Progenitor cell of endocrine pancreas (in vitro differentiated cells): ENCODE measurements at regions not wholly inside any gene's neighbourhood (a gene's known extent, or its start where the extent isn't known, plus 50 kb on each side); places are given as distances from the start of the nearest gene placed in this dataset.
A peak's percentile ranks its signal among the peaks of the same experiment; 100 is the strongest.

Experiments used
- DNase-seq: peaks from one replicate; pipeline ENCODE4 v3.0.0; 2021; ENCODE audit warnings: low spot score; ENCODE audit not compliant: unreplicated experiment
- H3K27ac Mint-ChIP-seq: 2 replicates; pipeline ENCODE4 v1.8.0; 2021; ENCODE audit warnings: mild to moderate bottlenecking, moderate library complexity, mixed read lengths
- H3K27me3 Mint-ChIP-seq: 2 replicates; pipeline ENCODE4 v1.8.0; 2021; ENCODE audit warnings: mixed read lengths
- H3K36me3 Mint-ChIP-seq: 2 replicates; pipeline ENCODE4 v1.8.0; 2022; ENCODE audit warnings: mixed read lengths; ENCODE audit not compliant: insufficient read depth
- H3K4me1 Mint-ChIP-seq: 2 replicates; pipeline ENCODE4 v1.8.0; 2021; ENCODE audit warnings: low read depth, mixed read lengths
- H3K4me3 Mint-ChIP-seq: 2 replicates; pipeline ENCODE4 v1.8.0; 2021; ENCODE audit warnings: low read depth, mild to moderate bottlenecking, moderate library complexity, mixed read lengths
- H3K9me3 Mint-ChIP-seq: 2 replicates; pipeline ENCODE4 v1.8.0; 2021; ENCODE audit warnings: low read depth, mixed read lengths
- TF ChIP-seq, protein P1 (sequence below): fragments of 200-600 bp; sonication (generic); IDR thresholded peaks from one replicate; pipeline ENCODE4 v1.5.0; 2021; ENCODE audit warnings: antibody characterized with exemption, mild to moderate bottlenecking; ENCODE audit not compliant: unreplicated experiment

DNA sequence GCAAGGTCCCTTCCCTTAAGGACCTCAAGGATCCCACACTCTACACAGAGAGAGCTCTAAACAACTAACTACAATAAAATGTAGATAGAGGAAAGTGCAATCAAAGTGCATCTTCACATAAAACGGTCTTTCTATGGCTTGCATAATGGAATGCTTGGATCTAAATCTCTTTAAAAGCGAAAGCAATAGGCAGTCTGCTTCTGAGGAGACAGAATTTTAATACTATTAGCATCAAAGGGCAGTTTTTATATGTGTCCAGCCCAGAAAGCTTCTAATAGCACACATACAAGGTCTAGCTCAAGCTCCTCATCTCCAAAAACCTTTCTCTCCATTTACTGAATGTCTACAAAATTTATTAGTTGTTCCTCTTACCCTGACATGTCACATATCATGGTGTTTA, 101.5 kb upstream of the C1GALT1 start:
- peaks cover 5% of the 10 kb centered on the region for H3K9me3 Mint-ChIP-seq
- no peaks in the 10 kb centered on the region for H3K27me3 Mint-ChIP-seq

DNA sequence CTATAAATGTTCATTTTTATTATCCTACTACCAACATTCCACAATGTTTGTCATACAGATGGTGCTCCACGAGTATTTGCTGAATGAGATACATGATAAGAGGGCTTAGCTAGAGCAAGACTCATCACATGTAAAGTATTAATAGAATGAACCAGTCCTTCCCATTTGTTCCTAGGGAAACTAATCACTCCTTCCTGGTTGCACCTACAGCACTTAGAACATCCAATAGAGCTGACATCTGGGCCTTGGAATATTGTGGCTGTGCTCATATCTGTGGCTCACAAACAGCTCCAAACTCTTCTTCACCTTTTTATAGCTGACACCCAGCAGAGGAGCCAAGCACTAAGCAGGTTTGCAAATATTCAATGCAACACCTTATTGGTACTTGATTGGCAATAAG, 91.9 kb upstream of the C1GALT1 start:
- Mint-ChIP-seq H3K9me3 (peaks cover 23% of the 10 kb centered on the region), H3K27me3 (no peaks in the 10 kb centered on the region), H3K36me3 (peaks cover 10% of the 10 kb centered on the region), H3K4me1 (peaks cover 5% of the 10 kb centered on the region), H3K4me3 (no peak overlapping the region), H3K27ac (no peak overlapping the region)
- TF ChIP-seq, protein P1, sequence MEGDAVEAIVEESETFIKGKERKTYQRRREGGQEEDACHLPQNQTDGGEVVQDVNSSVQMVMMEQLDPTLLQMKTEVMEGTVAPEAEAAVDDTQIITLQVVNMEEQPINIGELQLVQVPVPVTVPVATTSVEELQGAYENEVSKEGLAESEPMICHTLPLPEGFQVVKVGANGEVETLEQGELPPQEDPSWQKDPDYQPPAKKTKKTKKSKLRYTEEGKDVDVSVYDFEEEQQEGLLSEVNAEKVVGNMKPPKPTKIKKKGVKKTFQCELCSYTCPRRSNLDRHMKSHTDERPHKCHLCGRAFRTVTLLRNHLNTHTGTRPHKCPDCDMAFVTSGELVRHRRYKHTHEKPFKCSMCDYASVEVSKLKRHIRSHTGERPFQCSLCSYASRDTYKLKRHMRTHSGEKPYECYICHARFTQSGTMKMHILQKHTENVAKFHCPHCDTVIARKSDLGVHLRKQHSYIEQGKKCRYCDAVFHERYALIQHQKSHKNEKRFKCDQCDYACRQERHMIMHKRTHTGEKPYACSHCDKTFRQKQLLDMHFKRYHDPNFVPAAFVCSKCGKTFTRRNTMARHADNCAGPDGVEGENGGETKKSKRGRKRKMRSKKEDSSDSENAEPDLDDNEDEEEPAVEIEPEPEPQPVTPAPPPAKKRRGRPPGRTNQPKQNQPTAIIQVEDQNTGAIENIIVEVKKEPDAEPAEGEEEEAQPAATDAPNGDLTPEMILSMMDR = no peak
- no peak for DNase-seq

More for the DNA sequence above, 101.5 kb upstream of the C1GALT1 start:
- peaks cover 2% of the 10 kb centered on the region for H3K36me3 Mint-ChIP-seq
- peaks cover 3% of the 10 kb centered on the region for H3K4me1 Mint-ChIP-seq
- no peak for DNase-seq
- H3K27ac Mint-ChIP-seq = no peak overlapping the region
- H3K4me3 Mint-ChIP-seq = no peak overlapping the region
- TF ChIP-seq, protein P1 = no peak

DNA sequence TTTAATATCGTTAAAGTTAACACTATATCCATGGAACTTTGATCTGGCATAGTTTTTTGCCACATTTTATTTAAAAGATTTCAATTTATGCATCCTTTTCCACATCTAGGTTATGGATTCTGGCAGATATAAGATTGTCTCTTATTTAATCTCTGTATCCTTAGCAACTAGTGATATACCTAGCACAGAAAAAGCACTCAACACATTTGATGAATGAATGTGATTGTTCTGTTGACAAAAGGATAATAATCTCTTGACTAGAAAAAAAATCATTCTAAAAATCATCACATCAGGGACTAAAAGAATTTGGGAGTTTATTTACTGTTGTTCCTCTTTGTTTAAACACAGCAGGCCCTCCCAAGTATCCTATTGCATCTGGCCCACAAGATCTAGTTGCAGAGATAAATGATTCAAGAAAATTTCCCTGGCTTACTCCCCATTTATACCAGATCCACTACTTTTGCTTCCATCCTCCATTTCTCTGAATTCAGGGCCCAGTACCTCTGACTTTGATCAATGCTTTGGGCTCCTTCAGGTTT, 84.0 kb upstream of the C1GALT1 start:
- H3K27me3 Mint-ChIP-seq = no peaks in the 10 kb centered on the region
- H3K36me3 Mint-ChIP-seq = no peaks in the 10 kb centered on the region

DNA sequence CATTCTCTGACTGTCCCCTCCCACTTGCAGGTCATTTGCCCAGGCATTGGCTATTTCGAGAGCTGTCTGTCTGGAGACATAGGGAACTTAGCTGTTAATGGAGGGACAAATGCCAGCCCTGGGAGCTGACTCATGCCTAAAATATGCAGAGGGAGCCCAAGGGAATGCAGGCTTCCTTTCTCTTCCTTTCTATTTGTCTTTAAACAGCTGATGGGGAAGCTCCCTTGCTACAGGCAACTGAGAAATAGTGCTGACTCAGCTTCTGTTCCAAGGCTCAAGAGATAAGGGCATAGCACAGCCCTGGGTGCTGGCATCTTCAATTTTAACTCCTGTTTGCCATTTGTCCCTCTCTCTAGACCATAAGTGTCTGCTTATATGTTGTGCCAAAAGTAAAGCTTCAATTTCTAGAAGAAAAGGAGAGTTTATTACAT, 82.7 kb upstream of the C1GALT1 start:
- Mint-ChIP-seq H3K27ac (peak overlapping the region; percentile 92), H3K27me3 (no peaks in the 10 kb centered on the region), H3K4me1 (peaks cover 42% of the 10 kb centered on the region), H3K4me3 (no peak overlapping the region), H3K36me3 (no peaks in the 10 kb centered on the region), H3K9me3 (peaks cover 2% of the 10 kb centered on the region)
- DNase-seq = peak; percentile 32
- TF ChIP-seq, protein P1 = no peak

More for the DNA sequence above, 84.0 kb upstream of the C1GALT1 start:
- H3K27ac Mint-ChIP-seq = peak overlapping the region; percentile 23
- no peak overlapping the region for H3K4me3 Mint-ChIP-seq
- H3K9me3 Mint-ChIP-seq = no peaks in the 10 kb centered on the region
- peaks cover 40% of the 10 kb centered on the region for H3K4me1 Mint-ChIP-seq
- TF ChIP-seq, protein P1 = no peak
- DNase-seq = no peak

DNA sequence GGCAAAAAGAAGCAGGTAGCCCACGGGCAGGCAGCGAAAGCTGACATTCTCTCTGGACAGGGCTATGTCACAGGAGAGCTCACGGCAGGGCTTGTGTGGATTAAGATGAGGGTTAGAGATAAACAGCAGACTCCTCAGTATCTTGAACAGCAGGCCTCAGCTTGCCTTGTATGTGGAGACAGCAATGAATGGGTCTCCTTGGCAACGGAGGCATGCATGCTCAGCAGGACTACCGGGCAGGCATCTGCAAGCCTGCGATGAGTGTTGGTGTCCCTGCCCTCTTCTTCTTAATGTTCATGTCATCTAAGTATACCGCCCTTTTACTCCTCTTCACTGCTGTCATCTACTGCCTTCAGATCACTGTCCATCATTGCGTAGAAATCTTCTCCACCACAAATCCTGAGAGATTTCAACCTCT, 81.9 kb upstream of the C1GALT1 start:
- Mint-ChIP-seq H3K27me3 (no peaks in the 10 kb centered on the region), H3K36me3 (no peaks in the 10 kb centered on the region), H3K27ac (peak overlapping the region; percentile 44), H3K4me1 (peaks cover 48% of the 10 kb centered on the region), H3K4me3 (no peak overlapping the region), H3K9me3 (peaks cover 2% of the 10 kb centered on the region)
- TF ChIP-seq, protein P1 = no peak
- no peak for DNase-seq
